NCI-H2107 (cell line): ENCODE measurements at regions not wholly inside any gene's neighbourhood (a gene's known extent, or its start where the extent isn't known, plus 50 kb on each side); places are given as distances from the start of the nearest gene placed in this dataset.
"Not testable (repeated sequence)": the region's sequence is repeated elsewhere in the genome, so short reads cannot be mapped to it uniquely, and the experiment has no call there.

Experiments
- DNase-seq: peaks from one replicate; lab custom pipeline; 2025; lab: John Stamatoyannopoulos, UW

DNA sequence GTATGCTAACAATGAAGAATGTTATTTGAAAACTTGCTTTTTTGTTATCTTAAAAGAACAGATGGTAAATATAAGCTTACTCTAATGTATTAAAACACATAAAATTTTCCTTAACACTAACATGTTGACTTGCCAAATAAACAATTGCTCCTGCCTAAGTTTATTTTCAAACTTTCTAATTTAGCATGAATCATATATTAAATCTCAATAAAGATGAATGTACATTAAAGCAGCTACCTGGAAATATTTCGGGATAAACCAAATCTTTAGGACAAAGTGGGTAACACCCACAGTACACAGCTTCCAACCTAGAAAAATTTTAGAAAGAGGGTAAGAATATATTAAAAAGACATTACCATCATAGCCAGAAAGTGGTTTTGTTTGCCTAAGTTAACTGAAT lies 567.4 kb downstream of the ZEB2 start:
- DNase-seq: no peak

DNA sequence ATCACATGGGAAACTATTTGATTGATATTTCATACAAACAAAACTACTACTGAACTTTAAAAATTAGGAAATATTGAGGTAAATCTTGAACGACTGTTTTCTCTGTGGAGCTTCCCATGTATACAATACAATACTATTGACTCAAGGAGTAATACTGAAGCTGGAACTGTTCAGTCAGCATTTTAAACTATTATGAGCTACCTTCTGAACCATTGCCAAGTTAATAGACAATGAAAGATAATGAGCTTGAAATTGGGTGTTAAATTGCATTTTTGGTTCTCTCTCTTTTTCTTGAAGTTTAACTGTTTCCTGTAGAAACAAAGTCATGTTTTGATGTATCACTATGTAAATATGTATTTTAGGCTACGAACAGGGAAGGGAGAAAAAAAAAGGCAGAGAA lies 569.2 kb downstream of the ZEB2 start:
- no peak for DNase-seq

DNA sequence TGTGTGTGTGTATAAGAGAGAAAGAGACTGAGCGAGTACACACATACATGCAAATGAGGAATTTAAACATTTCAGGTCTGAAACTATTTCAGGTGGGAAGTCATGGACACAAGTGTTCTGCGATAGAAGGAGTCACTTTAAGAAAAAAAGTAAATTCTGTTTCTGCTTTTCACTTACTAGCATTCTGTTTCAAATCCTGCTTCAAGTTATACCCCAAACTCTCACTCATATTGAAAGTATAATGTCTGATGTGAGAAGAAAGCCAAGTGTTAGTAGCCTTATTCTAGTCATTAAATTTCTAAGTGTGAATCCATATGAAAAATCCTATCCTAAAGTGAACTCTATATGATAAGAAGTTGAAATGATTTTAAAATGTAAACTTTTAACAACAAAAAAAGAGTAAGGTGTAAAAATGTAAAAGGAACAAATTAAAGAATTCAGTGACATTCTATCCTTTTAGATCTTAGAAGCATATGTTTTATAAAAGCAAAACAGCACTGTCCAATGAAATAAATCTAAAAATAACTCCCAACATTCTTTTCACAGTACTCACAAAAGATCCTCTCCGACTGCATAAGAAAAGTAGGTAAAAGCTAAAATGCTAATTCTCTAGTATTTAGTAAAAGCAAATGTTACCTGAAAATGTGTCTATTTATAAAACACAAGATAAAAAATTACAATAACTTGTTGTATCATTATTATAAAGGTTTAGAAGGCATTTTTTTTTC lies 570.6 kb downstream of the ZEB2 start:
- no peak for DNase-seq

DNA sequence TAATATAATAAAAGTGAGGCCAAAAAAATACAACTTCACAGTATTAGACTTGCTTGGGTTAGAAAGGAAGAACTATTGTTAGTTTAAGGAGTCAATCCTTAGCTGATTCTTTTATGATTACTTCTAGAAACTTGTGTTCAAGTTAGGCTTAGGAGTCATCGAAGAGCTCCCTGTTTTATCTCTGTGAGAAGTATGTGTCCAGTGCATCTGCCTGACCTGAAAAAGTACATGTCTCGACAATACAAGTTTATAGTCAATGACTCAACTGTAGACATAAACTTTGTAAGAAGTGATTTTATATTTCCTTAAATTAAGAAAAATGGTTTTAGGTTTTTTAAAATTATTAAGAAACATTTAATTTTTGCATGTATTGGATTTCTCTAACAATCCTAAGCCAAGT lies 571.2 kb downstream of the ZEB2 start:
- no peak for DNase-seq

DNA sequence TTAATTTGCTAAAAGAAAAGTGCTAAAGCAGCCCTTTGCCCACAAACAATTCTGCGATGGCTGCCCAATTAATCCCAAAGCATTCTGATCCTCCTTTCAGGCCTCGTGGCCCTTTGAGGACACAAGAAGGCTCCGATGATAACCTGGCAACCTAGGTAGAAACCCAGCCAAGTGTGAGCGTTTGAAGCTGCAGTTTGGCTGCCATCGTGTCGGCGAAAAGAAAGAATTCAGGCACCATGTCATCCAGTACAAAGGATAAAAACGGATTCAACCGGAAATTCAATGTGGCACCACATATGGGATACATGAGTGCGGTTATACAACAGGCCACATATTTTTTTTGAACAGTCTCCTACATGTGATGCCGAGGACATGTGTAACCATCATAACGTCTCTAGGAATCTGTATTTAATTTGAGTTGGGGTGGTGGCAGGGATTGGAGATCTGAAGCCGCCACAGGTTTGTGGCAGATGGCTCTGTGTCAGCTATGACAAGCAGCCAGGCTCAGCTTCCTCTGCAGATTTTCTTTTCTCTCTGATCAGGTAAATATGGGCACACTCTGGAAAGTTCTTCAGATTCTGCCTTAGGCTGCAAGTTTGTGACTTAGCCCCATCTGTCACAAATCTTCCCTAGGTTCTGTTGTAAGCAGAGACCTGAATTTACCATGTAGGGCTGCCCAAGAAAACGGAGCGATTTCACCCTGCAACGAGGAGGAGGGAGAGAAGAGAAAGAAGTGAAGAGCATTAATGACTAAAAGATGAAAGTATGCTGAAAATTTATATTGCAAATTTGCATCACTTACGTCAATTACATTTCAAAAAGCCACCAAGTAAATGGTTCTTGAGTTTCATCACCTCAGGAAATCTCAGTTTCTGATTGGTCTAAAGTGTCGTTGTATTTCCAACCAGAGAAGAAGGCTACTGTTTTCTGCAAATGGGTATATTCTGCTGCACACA lies 573.2 kb downstream of the ZEB2 start:
- DNase-seq: no peak

DNA sequence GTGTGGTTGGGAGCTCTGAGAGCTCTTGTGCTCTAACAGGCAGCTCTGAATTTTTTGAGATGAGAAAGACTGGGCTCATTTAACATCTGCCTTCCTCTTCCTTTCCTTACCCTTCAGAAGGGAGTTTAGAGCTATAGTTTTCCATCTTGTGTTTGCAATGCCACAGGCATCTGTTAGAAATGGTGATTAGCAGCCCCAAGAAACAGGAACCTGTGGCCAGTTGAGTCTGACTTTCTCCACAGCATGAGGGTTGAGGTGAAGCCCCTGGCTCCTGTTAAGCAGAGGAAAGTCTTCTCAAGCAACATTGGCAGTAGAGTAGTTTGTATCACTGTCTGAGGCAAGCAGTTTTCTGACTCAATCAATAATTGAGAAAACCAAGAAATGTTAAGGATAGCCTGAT lies 577.4 kb downstream of the ZEB2 start:
- DNase-seq: no peak

DNA sequence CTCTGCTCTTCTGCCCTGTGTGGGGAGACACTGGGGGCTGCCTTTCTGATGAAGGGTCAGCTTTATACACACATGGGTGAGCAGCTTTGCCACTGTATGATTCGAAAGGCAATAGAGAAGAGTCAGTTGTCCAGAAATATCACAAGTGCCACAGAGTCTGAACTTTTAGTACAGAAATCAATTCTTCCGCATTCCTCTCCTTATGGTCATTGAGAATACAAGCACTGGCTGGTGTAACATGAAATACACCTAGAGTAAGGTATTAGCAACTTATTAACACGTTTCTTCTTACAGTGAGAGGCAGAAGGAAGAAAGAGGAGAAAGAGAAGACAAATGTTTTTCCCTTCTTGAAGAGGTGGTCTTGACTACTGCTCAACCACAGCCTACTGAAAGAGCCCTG lies 579.2 kb downstream of the ZEB2 start:
- no peak for DNase-seq

DNA sequence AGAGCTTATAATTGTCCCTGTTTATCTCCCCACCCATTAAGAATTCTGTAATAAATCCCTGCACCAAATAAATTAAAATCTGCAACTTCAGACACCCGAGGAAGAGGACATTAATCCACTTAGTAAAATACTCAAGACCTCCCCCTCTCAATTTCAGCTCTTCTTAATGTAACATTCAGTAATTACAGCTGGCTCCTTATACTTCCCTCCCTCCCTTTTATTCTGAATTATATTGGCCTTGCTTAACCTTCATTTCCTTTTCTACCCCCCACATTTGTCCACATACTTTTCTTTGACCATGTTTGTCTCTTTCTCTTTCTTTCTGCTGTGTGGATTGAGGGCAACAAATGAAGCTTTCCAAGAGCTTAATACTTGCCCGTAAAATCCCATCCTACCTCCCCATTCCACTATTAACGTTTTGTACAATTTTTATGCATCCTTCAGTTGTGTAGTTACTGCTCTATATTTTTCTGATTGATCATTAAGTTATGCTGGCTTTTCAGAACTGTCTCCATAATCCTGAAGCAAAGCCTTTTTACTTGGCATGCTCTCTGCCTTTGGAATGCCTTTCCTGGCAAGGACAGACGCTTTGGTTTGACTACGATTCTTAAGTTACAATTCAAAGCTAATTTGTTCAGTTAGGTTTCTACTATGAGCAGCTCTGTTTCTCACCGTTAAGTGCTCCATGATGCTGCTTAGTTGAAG lies 580.1 kb downstream of the ZEB2 start:
- no peak for DNase-seq

DNA sequence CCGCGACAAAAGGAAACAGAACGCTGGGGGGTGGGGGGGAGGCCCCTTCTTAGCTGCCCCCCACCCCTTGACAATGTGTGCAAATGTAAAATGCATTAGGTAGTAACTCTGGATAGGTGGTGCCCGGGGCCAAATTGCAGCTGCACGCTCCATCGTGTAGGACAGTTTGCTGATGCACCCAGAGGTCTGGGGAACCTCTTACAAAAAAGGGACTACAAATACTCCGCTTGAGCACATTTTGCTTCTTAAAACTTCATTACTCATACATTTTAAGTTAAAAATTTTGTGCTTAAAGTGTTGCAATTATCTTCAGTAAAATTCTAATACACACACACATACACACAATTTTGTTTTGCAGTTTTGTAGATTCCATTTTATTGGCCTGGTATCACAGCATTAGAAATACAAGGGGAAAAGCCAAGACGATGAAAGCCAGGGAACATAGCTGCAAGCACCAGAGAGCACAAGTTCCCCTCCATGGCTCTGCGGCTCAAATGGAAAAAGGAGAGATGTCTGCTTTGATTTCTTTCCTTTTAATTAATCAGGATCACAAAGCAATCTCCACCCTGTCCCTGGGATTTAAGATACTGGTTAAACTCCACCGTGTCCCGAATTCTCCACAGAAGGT lies 582.1 kb downstream of the ZEB2 start:
- DNase-seq: peak; percentile 1

DNA sequence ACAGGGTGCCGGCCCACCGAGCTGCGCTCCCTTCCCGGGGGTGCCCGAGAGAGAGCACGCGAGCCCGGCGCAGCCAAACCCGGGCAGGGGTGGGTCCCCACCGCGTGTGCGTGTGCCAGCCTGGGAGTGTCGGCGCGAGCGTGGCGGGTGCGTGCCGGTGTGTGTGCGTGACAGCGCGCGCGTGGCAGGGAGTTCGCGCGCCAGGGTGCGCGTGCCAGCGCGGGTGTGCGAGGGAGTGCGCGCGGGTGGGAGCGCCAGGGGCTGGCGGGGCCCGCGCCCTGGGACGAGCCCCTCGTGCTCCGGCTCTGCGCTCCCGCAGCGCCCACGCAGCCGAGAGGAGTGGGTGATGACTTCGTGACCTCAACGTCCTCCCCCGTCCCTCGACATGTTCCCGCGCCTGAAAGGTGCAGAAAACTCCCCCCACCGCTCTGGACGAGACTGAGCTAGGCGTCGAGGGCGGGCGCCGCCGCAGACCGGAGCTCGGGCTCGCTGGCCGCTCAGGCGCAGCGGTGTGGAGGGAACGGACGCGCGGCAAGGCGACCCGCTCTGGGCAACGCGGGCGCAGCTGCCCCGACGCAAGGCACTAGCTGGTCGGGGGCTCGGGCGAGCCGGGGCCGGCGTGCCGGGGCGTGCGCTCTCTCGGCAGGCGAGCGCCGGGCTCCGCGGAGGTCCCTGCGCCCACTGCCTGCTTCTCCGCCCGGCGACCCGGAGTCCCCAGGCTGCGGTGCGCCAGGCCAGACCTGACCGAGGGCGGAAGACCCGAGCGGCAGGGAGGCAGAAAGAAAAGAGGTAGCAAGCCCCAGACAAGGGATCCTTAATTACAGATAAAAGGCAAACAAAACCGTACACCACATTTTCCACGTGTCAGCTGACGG lies 582.8 kb downstream of the ZEB2 start:
- DNase-seq: peak; percentile 22

DNA sequence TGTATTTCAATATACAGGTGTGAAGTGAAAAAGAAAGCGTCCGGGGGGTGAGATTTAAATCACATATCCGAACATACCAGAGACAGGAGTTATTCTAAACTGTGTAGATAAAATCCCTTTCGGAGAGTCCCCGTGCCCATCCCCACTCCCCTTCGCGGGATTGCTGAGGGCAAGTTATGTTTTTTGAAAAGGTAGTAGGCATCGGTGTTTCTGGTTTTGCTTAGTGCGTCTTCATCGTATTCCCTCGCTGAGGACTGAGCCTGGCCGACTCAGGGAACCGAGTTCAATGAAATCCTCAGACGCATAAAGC lies 583.4 kb downstream of the ZEB2 start:
- peak; percentile 3 for DNase-seq

DNA sequence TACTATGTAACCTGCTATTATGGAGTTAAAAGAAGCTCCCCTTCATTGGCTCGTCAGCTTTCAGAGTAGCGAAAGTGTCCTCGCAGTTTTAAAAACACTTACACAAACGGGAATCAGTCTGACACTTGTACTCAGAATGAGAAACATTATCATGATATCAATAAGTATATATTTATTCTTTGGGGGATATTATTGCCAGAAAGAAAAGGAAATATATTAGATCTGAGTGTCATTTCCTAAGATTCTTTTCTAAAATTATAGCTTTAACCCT lies 584.5 kb downstream of the ZEB2 start:
- no peak for DNase-seq

DNA sequence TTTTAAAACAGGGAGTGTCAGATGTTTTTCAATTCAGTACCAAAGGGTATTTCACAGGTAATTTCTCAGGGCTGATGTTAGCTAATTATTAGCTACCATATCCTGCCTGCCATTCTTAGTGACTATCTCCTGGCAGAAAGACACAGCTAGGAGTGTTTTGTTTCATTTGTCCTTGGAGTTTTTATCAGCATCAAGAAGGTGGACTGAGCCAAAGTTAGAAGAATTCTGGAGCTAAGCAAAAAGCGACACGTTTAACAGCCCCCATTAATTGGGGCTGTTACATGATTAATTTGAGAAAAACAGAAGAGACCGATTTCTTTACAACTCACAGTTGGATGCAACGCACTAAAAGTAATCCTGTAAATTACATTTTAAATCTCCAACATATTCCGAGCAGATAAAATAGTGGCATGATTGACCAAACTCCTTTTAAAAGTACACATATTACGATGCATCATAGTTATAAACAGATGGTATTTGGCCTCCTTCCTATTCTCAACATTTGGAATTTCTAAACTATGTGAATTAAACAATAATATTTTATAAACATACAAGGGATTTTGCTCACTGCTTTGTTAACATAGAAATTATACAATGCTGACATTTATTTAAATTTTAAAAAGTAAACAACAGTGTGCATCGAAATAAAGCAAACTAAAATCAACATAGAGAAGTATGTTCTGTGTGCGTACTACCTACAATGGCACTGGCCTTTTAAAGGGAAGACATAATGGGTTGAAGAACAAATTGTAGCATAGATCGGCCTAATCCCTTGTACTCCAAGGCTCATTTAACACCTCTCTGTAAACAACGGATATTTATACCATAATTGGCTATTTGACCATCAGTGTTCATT lies 585.1 kb downstream of the ZEB2 start:
- no peak for DNase-seq

DNA sequence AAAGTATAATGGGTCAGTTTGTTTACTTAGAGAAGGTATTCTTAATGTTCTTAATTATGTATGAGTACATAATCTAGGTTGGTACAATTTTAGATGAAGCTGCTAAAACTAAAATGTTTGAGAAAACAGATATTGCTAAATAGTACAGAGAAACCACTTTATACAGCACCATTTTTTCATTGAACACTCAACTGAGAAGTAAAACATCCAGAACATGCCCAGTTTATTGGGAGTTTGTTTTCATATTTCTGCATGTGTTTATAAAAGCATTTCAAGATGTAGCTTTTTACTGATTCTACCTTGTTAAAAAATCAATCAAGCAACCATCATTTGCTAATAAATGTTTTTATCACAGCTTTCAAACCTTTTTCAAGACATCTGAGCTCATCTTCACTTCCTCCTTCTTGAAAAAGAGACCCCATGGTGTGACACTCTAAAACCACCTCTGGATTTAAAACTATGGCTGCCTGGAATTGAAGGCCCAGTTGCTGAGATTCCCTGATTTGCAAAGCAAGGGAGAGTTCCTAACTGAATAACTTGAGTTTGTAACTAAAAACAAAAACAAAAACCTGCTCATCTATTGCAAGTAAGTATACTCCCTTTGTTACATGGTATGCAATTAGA lies 585.9 kb downstream of the ZEB2 start:
- no peak for DNase-seq

DNA sequence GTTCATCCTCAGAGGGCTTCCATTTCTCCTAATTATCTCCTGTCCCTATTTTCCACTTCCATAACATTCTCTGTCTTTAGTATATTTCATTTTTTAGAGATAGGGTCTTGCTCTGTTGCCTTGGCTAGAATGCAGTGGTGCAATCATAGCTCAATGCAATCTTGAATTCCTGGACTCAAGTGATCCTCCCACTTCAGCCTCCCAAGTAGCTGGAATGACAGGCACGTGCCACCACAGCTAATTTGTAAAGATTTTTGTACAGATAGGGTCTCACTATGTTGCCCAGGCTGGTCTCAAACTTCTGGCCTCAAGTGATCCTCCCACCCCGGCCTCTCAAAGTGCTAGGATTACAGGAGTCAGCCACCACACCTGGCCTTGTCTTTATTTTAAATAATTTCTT lies 589.0 kb downstream of the ZEB2 start:
- no peak for DNase-seq

DNA sequence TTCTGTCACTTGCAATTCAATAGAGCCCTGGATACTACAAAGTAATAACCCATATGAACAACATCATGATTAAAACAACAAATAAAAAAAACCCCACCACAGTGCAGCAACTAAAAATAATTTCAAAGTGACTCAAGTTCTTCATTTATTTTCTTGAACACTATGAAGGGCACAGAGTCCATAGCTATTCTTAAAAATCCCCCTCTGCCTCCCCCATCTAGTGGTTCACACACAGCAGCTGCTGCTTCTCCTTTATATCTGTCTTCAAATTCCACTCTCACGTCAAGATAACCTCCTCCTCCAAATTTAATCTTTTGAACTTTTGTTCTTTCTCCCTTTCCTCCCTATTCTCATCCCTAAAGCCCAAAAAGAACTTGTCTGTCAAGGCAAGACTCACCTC lies 591.3 kb downstream of the ZEB2 start:
- DNase-seq: no peak

DNA sequence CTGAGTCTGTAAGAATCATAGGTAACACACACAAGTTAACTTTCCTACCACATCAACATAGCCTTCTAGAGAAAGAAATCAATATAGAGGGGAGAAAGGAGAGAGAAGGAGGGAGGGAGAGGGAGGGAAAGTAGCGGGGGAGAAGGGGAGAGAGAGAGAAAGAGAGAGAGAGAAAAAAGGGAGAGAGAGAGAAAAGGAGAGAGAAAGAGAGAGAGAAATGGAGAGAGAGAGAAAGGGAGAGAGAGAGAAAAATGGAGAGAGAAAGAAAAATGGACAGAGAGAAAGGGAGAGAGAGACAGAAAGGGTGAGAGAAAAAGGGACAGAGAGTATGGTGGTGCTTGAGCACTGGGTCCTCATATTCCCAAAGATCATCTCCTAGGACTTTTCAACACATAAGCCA lies 591.7 kb downstream of the ZEB2 start:
- DNase-seq: no peak

DNA sequence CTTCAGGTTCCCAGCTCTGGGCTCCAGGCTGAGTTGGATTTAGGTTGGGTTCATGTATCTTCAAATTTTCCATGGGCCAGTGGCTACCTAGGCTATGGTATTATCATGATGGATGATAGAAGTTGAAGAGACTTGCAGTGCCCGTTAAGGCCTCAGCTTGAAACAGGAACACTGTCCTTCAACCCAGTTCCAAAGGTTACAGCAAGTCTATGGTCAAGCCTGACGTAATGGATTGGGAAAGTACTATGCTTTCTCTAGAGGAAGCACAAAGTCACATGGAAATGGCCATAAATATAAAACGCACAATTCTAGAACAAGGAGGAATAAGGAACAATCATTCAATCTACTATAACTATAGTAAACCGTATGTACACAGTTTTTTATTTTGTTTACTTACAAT lies 593.2 kb downstream of the ZEB2 start:
- DNase-seq: no peak

DNA sequence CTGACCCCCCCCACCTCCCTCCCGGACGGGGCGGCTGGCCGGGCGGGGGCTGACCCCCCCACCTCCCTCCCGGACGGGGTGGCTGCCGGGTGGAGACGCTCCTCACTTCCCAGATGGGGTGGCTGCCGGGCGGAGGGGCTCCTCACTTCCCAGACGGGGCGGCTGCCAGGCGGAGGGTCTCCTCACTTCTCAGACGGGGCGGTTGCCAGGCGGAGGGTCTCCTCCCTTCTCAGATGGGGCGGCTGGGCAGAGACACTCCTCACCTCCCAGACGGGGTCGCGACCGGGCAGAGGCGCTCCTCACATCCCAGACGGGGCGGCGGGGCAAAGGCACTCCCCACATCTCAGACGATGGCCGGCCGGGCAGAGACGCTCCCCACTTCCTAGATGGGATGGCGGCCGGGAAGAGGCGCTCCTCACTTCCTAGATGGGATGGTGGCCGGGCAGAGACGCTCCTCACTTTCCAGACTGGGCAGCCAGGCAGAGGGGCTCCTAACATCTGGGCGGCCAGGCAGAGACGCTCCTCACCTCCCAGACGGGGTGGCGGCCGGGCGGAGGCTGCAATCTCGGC lies 597.6 kb downstream of the ZEB2 start:
- DNase-seq: not testable (repeated sequence)

DNA sequence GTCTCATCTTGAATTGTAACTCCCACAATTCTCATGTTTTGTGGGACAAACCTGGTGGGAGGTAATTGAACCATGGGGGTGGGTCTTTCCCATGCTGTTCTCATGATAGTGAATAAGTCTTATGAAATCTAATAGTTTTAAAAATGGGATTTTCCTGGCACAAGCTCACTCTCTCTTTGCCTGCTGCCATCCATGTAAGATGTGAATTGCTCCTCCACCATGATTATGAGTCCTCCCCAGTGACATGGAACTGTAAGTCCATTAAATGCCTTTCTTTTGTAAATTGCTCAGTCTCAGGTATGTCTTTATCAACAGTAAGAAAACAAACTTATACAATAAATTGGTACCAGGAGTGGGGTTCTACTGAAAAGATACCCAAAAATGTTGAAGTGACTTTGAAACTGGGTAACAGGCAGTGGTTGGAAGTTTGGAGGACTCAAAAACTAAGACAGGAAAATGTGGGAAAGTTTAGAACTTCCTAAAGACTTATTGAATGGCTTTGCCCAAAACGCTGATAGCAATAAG lies 601.4 kb downstream of the ZEB2 start:
- no peak for DNase-seq
